ENCODE measurements at regions not wholly inside any gene's neighbourhood (a gene's known extent, or its start where the extent isn't known, plus 50 kb on each side); places are given as distances from the start of the nearest gene placed in this dataset.
A peak's percentile ranks its signal among the peaks of the same experiment; 100 is the strongest.

DNA sequence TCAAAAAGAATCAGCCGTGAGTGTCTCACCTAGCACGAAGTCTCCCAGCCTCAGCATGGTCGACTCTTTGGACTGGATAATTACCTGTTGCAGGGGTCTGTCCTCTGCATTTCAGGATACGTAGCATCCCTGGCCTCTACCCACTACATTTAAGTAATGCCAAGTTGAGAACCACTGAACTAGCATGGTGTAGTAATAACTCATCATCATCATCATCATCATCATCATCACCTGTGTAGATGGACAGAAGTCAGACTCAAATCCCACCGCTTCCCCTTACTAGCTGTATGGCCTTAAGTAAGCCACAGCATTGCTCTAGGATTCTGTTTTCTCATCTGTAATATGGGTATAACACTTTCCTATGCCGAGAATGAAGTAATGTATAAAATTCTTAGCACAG is 373.1 kb upstream of the XYLT1 start:
- no peak for DNase-seq (ENCODE audit: extremely low read depth in 1 of 11, low read depth in 9 of 11, low spot score in 4 of 11)

DNA sequence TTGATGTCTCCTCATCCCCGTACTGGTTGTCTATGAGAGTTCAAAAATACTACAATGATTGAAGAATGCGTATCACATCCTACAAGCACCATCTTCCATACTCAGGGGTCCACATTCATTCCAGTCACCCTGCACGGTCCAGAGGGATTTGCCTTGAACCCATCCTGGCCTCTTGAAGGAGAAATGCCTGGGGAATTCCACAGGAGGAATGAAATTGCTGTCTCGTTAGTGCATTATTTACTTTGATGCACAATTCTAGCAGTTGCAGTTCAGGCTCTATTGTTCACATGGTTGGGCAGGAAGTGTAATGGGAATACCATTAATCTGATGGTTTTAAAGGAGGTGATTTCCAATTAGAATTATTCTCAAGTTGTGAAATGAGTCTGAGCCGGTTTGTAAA is 369.1 kb upstream of the XYLT1 start:
- no peak for DNase-seq (ENCODE audit: extremely low read depth in 1 of 11, low read depth in 9 of 11, low spot score in 4 of 11)

DNA sequence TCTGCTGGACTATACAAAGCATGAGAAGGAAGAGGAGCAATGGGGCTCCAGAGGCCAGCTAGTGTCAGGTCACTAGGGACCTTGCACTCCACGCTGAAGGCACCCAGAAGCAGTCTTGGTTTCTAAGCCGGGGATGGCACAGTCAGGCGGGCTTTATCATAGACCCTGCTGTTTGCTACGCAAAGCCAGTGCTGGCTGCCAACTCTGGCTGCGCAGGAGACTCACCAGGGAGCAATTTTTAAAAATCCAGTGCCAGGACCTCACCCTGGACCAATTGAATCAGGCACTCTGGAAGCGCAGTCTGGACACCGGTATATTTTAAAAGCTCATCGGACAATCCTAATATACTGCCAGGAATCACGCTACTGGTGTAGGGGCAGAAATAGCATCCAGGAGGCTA is 368.5 kb upstream of the XYLT1 start:
- no peak for DNase-seq (ENCODE audit: extremely low read depth in 1 of 11, low read depth in 9 of 11, low spot score in 4 of 11)

DNA sequence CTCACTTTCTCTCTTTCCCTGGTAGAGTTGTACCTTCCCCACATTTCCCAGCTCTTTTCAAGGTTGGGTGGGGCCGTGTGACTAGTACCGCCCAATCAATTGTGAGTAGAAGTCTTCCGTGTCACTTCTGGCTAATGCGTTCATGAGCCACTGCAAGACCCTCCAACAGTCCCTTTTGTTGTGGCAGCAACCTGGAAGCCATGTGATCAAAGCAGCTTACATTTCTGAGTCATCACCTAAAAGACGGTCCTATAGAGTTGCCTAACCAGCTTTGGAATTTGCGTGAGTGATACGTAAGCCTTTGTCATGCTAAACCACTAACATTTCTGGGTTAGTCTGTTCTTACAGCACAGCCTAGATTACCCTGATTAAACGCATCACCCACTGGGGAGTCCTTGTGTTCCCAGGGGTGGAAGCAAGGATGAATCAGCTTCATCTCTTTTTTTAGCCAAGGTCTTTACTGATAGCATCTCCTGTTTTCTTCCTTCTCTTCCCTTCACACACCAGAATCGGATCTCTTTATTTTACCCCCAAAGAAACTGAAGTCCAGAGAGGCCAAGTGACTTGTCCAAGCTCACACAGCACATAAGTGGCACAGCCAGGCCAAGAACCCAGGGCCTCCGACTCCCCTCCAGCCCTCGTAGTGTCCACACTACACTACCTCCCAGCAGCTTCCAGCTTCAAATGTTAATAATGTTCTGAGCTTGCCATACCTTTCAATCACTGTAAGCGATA is 366.3 kb upstream of the XYLT1 start:
- no peak for DNase-seq (ENCODE audit: extremely low read depth in 1 of 11, low read depth in 9 of 11, low spot score in 4 of 11)

DNA sequence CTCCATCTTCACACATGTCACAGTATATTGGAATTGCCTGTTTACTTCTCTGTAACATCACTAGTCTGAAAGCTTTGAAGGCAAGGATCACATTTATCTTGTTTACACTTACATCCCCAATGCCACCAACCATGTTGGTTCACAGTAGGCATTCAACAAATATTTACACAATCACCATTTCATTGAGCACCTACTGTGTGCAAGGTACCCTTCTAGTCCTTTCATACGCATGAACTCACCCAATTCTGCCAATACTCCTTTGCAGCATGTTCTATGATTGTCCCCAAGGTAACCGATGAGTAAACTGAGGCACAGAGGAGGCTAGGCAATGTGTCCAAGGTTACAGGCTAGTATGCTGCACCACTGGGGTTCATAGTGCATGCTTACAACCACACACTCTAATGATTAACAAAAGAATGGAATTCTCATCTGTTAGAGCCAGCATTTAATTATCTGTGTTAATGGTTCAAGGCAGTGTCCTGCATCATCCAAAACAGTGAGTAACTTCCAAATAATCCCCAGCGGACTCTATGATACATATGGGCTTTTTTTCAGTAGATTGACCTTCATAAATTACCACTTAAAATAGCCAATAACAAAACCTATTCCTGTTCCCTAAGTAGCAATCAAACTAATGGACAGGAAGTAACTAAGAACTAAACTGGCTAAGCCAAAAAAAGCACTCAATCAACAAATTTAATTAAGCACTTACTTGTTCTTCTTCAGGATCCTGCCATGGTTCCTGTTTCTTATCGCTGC is 364.5 kb upstream of the XYLT1 start:
- DNase-seq (ENCODE audit: extremely low read depth in 1 of 11, low read depth in 9 of 11, low spot score in 4 of 11) = no peak

DNA sequence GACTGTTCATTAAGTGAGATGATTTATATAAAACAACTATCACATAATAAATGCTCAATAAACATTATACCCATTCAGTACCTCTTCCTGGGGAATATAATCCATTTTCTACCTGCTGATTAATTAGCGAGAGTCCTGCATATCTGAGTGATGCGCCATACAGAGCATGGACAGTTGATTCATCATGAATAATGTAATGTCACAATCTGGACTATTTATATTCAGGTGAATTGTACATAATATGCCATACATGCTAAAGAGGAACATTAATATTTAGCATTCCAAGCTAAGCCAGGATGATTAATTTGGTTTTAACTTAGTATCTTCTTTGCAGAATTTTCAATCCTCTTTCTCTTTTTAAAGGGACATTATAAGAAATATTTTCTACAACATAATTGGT is 362.0 kb upstream of the XYLT1 start:
- DNase-seq (ENCODE audit: extremely low read depth in 1 of 11, low read depth in 9 of 11, low spot score in 4 of 11) = no peak

DNA sequence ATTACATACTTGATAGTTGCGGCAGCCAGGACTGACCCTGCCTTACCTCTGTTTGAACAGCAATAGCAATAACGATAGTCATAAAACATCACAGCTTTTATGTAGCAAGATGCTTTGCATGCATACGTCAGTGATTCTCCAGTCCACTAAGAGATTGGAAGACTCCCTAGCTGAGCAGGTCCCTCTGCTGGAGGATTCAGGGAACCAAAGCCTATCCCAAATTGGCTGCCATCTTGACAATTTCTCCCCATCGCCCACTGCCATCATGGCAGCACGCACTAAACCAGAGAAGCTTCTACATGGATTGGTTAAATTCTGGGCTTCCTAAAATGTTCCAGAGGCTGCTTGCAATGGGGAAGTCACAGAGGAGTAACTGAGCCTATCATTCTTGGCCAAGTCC is 360.6 kb upstream of the XYLT1 start:
- DNase-seq (ENCODE audit: extremely low read depth in 1 of 11, low read depth in 9 of 11, low spot score in 4 of 11) = no peak

DNA sequence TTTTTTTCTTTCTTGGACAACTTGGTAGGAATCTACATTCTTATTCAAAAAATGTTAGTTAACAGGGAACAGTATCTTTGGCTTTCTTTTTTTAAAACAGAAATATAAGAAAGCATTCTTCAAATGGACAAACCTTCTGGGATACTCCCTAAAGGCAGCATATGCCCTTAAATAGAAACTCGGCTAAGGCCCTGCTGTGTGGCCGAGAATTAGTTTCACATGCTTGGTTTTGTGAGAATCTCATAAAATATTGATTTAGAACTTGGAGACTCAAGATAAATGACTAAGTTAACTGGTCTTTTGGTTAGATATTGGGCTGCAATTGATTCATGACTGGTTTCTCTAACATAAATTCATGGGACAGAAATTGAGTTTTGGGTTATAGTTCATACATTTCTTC is 359.9 kb upstream of the XYLT1 start:
- DNase-seq (ENCODE audit: extremely low read depth in 1 of 11, low read depth in 9 of 11, low spot score in 4 of 11) = no peak

DNA sequence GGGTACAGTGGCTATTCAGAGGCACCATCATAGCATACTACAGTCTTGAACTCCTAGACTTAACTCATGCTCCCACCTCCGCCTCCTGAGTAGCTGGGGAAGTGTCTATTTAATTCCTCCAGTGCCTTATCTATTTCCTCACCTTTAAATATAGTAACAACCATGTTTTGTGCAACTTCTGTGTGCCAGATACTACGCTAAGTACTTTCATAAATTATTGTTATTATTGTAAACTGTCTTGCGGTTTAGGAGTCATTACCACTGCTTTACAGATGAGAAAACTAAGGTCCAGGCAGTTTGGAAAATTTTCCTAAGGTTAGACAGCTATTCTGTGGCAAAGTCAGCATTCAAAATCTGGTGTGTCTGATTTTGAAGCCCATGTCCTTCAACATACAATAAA is 359.1 kb upstream of the XYLT1 start:
- DNase-seq (ENCODE audit: extremely low read depth in 1 of 11, low read depth in 9 of 11, low spot score in 4 of 11) = no peak

DNA sequence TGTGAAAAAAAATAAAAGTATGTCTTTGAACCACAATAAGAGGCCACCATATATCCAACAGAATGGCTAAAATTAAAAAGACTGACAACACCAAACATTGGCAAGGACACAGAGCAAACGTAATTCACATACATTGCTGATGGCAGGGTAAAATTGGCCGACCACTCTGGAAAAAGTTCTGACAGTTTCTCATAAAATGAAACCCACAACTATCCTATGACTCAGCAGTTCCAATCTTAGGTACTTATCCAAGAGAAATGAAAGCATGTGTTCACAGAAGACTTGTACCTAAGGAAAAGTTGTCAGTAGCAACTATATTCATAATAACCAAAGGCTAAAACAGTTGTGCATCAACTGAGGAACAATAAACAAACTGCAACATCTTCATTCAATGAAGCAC is 357.3 kb upstream of the XYLT1 start:
- DNase-seq (ENCODE audit: extremely low read depth in 1 of 11, low read depth in 9 of 11, low spot score in 4 of 11) = peak in 1 of 11 donors; percentile 9

DNA sequence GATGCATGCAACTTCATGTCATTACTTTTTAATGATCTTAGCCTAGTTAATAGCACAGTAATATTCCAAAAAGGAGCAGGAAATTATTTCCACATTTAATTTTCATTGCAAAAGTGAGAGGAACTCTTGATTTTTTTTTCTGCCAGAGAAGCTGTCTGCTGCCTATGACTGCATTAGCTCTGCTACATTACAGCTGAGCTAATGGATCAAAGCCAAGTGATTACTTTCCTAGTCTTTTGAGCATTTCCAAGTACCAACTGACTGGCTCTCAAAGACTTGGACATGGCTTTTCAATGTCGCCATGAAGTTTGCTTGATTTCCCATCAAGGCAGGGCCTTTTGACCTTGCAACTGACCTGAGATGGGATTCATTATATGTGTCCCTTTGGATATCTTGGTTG is 356.6 kb upstream of the XYLT1 start:
- no peak for DNase-seq (ENCODE audit: extremely low read depth in 1 of 11, low read depth in 9 of 11, low spot score in 4 of 11)

DNA sequence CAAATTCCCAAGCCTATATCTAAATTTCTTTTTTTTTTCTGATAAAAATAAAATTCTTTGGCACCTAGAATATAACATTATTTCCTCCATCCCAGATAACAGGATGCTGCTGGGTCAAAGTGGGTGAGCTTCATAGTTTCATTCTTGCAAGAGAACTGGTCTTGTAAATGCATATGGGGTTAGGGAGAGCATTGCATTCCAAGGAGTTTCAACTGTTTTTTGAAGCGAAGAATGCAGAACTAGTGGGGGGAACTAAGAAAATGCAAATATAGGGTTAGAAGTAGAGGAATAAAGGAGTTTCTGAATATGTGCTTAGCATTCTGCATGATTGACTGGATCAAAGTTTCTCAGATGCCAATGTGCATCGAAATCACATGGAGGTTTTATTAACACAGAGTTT is 347.2 kb upstream of the XYLT1 start:
- DNase-seq (ENCODE audit: extremely low read depth in 1 of 11, low read depth in 9 of 11, low spot score in 4 of 11) = no peak

DNA sequence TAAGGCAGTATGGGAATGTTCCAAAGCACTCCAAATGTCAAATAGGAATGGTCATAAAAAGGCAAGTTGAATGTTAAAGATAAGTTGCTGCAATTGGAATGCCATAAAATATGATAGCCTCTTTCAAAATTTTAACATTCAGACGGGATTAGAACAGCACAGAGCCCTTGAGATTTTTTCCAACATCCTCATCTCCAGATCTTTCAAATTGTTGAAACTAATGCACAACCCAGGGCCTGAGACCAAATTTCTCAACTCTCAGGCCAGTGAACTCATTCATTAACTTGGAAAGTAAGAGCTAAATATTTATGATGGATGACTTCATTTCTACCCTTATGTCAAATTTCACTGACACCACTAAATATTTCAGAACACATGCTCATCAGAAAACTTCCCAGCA is 346.5 kb upstream of the XYLT1 start:
- no peak for DNase-seq (ENCODE audit: extremely low read depth in 1 of 11, low read depth in 9 of 11, low spot score in 4 of 11)

DNA sequence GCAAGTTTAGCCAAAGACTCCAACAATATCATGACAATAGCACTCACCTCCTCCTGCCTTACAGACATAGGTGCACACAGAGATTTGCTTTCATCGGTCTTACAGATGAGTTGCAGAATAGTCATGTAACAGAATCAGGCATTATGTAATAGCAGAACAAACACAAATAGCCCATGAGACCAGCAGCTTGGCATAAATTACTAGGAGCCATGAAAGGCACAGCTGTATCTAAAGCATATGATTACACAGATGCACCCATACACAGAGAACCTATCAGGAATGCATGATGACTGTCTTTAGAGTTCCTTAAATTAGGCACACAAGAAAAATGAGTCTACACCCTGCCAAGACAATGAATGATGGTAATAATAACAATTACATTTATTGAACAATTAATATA is 342.0 kb upstream of the XYLT1 start:
- no peak for DNase-seq (ENCODE audit: extremely low read depth in 1 of 11, low read depth in 9 of 11, low spot score in 4 of 11)

DNA sequence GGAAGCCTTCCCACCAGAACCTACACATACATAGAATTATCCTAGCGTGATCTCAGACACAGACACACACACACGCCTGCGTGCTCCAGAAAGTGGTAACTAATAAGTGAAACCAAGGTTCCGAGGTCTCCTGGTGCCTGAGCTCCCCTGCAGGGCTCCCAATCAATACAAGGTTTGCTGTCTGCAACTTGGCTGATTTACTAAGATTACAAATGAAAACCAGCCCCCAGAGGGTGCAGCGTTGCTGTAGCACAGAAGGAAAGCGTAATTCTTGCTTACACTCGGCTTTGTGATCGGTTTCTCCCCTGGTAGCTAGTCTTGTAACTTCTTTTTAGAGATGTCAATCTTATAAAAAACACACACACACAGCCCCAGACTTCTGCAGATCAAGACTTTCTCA is 334.1 kb upstream of the XYLT1 start:
- DNase-seq (ENCODE audit: extremely low read depth in 1 of 11, low read depth in 9 of 11, low spot score in 4 of 11) = no peak

DNA sequence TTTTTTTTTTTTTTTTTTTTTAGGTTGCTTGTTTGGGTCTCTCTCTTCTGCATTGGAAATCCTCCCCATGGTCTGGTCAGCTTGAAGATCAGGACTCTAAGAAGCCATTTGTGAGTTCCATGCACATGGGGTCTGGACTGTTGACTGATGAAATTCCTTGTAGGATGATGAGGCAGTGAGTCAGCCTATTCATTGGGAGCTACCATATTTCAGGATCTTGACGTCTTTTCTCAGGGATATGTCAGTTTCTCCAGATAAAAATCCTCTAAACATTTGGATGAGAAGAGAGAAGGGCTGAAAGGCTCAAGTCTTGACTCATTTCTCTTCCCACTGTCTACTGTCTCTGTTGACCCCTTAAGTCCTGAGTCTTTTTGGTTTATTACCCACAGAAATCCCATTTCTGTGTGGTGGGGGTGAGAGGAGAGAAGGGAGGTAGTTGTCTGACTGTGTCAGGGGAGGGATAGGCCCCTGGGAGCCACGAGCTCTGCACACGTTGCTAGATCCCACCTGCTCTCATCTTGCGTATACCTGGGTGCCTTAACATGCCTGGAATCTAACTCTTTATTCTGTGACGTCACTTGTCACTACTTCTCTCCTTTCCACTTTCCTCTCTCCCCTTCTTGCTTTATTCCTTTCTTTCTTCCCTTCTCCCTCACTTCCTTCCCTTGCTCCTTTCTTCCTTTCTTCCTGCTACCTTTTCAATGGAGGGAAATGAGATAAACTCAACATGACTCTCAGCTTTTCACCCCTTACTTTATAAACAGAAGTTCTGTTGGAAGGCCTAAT is 333.1 kb upstream of the XYLT1 start:
- DNase-seq (ENCODE audit: extremely low read depth in 1 of 11, low read depth in 9 of 11, low spot score in 4 of 11) = no peak

DNA sequence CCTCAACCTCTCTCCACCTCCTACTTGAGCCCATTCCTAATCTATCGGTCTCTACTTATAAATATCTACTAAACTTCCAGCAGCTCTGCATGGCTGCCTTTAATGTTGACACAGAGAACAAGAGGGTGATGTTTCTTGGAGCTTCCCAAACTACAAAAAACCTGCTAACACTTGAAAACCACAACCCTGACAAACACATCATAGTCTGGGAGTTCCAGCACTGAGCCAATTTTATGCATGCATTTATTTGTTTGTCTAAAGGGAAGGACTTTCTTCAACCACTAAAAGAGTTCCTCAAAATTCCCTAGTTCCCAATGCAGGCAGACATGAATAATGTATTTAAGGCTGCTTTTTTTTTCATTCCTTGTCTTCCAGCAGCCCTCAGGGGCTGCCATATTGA is 331.8 kb upstream of the XYLT1 start:
- no peak for DNase-seq (ENCODE audit: extremely low read depth in 1 of 11, low read depth in 9 of 11, low spot score in 4 of 11)

DNA sequence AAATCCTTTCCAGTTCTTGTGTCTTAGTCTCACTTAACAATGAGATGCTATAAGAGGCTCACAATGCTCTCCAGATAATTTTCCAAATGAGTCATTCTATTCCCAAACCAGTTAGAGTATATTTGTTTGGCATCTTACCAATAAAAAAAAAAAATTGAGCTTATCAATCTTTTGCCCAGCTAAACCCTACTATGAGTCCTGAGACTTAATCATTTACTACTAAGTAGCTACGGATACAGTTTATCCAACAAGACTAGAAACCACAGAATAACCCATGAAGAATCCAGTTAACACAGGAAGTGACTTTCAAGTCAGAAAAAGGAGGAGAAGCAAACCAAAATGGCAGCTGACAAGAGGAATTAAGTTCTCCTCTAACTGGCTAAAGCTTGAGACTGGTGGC is 330.3 kb upstream of the XYLT1 start:
- no peak for DNase-seq (ENCODE audit: extremely low read depth in 1 of 11, low read depth in 9 of 11, low spot score in 4 of 11)

DNA sequence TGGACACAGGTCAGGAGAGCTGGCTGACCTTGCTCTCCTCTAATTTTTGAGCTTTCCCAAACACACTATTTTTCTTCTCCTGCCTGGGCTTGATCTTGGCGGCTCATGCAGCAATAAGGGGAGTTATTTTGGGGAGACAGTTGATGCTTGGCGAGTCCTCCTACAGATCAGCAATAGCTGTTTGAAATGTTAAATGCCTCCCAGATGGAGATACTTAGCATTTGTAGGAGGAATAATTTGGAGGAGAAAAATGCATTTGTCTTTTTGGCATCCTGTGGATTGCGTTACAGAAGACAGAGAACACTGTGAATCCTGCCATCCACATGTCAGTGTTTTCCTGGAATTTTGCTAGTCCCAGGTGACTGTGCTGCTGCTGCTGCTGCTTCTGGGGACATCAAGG is 328.0 kb upstream of the XYLT1 start:
- DNase-seq (ENCODE audit: extremely low read depth in 1 of 11, low read depth in 9 of 11, low spot score in 4 of 11) = no peak

DNA sequence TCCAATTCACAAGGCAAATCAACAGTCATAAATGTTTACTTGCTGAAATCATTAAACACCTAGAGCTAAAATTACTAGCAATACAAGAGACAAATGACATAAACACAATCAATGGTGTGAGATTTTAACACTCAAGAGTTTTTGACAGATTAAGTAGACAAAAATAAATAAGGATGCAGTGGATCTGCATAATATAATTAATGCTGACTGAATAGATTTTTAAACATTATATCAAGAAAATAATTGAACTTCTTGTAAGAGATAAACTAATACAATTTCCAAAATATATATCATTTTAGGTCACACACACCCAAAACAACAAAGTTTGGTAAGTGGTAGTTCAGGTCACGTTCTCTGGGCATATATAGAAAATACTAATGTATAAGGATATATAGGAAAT is 322.6 kb upstream of the XYLT1 start:
- no peak for DNase-seq (ENCODE audit: extremely low read depth in 1 of 11, low read depth in 9 of 11, low spot score in 4 of 11)
